Muscle layer of duodenum (tissue), 2 donors: ENCODE measurements at regions not wholly inside any gene's neighbourhood (a gene's known extent, or its start where the extent isn't known, plus 50 kb on each side); places are given as distances from the start of the nearest gene placed in this dataset.

Experiments
- H3K27ac ChIP-seq: one replicate; pipeline ENCODE4 v1.7.0; 2013; ENCODE audit warnings: mild to moderate bottlenecking, low read length
- H3K27me3 ChIP-seq: one replicate; pipeline ENCODE4 v1.7.0; 2013; ENCODE audit warnings: low read depth, mild to moderate bottlenecking, control low read depth, low read length
- H3K36me3 ChIP-seq, 2 donors: one replicate each; pipeline ENCODE4 v1.7.0; 2013; ENCODE audit warnings: low read length in 2 of 2, control low read depth in 1 of 2, mild to moderate bottlenecking in 1 of 2; ENCODE audit not compliant: insufficient read depth in 2 of 2, control insufficient read depth in 1 of 2
- H3K4me1 ChIP-seq, 2 donors: one replicate each; pipeline ENCODE4 v1.7.0; 2013; ENCODE audit warnings: low read length in 2 of 2, mild to moderate bottlenecking in 2 of 2, control low read depth in 1 of 2, moderate library complexity in 1 of 2; ENCODE audit not compliant: insufficient read depth in 2 of 2, control insufficient read depth in 1 of 2
- H3K4me3 ChIP-seq, 2 donors: one replicate each; pipeline ENCODE4 v1.7.0; 2013; ENCODE audit warnings: low read length in 2 of 2, low read depth in 1 of 2, mild to moderate bottlenecking in 1 of 2
- H3K9me3 ChIP-seq, 2 donors: one replicate each; pipeline ENCODE4 v1.7.0; 2013; ENCODE audit warnings: low read length in 2 of 2, control low read depth in 1 of 2, mild to moderate bottlenecking in 1 of 2; ENCODE audit not compliant: control insufficient read depth in 1 of 2
- donor health status: healthy.

DNA sequence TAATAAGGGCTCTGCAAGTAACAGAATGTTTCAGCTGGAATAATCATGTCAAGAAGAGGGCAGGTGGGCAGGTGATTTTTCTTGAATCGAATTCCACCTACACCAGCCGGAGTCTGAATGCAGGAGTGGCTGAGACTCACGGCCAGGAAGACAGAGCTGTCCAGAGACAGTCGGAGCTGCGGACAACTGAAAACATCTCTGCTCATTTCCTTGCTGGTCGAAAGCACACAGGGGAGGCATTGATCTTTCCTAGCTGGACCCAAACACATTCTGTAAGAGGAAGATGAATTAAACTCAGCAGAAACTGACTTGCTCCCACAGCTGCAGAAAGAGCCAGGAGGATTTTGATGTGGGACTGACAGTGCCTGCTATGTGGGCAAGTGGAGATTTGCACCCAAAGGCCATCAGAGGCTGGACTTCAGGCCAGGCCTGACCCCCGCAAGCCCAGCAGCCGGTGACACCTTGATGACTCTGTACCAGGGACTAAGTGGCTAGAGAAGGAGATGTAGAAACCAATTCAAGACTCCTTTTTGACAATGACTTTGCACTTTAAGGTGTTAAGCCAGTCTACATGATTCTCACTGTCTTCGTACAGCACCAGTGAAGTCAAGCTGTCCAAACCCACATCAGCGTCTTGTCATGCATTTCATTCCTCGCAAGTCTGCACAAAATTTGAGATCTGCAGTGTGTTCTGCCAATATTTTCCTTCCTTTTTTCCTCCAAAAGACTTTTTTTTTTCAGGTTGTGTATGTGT is 169.4 kb downstream of the TEX36 start:
- Histone ChIP-seq H3K27ac (no peak overlapping the region), H3K4me3 (no peak overlapping the region), H3K4me1 (no peaks in the 10 kb centered on the region), H3K9me3 (no peaks in the 10 kb centered on the region), H3K27me3 (no peaks in the 10 kb centered on the region), H3K36me3 (no peaks in the 10 kb centered on the region)

DNA sequence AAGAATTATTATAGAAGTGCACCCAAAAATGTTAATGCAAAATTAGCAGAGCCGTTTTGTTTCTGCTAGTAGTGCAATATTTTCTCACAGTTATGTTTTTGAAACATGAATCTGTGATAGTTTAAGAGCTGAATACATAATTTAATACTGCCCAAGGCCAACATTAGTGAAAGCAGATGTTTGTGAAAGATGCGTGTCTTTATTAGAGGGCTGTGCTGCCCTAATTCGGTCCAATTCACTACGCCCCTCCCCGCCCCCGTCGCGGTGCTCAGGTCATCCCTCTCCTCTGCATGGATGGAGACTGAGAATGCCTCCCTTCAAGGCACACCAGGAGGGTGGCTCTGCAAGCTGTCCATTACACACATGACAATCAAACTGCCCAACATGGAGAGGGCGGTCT is 172.0 kb downstream of the TEX36 start:
- no peaks in the 10 kb centered on the region for H3K4me1 ChIP-seq
- no peak overlapping the region for H3K4me3 ChIP-seq
- no peaks in the 10 kb centered on the region for H3K27me3 ChIP-seq
- no peaks in the 10 kb centered on the region for H3K36me3 ChIP-seq
- H3K27ac ChIP-seq: no peak overlapping the region
- H3K9me3 ChIP-seq: no peaks in the 10 kb centered on the region

DNA sequence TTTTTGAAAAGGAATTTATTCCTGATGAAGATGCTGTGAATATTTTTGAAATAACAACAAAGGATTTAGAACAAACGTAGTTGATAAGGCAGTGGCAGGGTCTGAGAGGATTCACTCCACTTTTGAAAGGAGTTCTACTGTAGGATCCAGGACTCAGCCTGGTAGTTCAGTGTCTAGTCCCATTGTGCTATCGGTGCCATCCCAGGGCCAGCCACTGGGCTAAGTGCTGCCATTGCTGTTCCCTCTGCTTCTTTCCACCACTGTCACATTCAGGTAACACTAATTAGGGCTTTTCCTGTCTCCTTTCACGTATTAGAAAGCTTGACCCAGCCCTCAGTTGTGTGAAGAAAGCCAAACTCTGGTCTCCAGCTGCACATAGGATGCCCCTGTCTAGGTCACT is 177.3 kb downstream of the TEX36 start:
- no peaks in the 10 kb centered on the region for H3K27me3 ChIP-seq
- no peak overlapping the region for H3K4me3 ChIP-seq
- no peak overlapping the region for H3K27ac ChIP-seq
- H3K36me3 ChIP-seq: no peaks in the 10 kb centered on the region
- H3K4me1 ChIP-seq: no peaks in the 10 kb centered on the region
- H3K9me3 ChIP-seq: no peaks in the 10 kb centered on the region

DNA sequence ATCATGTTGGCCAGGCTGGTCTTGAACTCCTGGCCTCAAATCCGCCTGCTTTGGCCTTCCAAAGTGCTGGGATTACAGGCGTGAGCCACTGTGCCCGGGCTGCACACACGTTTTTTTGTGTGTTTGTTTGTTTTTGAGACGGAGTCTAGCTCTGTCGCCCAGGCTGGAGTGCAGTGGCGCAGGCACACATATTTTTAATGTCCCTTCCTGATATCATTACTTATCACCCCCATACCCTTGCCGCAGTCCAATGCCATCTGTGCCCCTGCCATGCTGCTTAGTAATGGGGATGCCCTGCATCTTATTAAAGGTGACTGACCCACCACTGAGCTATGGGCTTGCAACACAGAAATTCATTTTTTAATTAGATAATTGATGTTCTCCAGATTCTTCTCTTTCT is 180.7 kb downstream of the TEX36 start:
- H3K4me3 ChIP-seq: no peak overlapping the region
- no peaks in the 10 kb centered on the region for H3K9me3 ChIP-seq
- no peak overlapping the region for H3K27ac ChIP-seq
- H3K27me3 ChIP-seq: no peaks in the 10 kb centered on the region
- H3K4me1 ChIP-seq: no peaks in the 10 kb centered on the region
- H3K36me3 ChIP-seq: no peaks in the 10 kb centered on the region

DNA sequence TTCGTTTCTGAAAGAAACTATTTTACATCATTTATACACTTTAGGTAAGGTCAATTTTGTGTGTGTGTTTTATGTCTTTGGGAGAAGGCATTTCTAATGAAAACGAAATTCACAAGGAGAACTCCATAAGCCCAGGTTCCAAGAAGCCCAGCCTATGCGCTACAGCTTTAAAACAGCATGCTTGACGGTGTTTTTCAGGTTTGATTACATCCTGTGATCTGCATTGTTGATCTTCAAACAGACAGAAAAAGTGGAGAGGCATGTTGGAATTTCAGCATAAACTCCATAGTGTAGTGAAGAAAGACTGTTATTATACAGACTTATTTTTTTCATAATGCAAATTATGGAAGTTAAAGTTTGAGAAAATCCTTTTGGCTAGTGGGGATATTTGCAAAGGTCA is 187.6 kb downstream of the TEX36 start:
- Histone ChIP-seq H3K27me3 (no peaks in the 10 kb centered on the region), H3K9me3 (no peaks in the 10 kb centered on the region), H3K4me1 (no peaks in the 10 kb centered on the region), H3K27ac (no peak overlapping the region), H3K4me3 (no peak overlapping the region), H3K36me3 (no peaks in the 10 kb centered on the region)

DNA sequence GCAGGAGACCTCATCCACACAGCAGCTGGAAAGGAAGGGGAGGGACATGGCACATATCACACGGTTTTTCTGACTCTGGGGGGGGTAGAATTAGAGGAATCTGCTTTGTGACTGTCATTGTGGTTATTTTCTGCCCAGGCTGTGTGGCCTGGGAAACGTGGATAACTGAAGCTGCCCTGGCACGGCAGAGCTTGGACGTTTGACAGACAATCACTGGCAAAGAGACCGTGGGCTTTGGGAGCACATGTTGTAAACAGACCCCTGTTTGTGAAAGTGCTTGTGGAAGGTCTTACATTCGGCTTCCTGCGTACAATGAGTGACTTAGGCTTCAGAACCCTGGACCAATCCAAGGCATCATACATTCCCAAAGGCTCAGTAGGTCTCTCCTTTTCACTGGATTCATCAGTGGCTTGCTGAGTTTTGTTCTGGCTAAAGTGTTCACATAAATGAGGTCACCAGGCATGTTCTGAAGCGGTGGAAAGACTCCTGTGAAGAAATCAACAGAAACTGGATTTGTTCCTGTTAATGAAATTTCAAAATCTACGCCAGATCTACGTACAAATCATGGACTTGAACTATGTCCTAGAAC is 188.2 kb downstream of the TEX36 start:
- Histone ChIP-seq H3K9me3 (no peaks in the 10 kb centered on the region), H3K27me3 (no peaks in the 10 kb centered on the region), H3K4me1 (no peaks in the 10 kb centered on the region), H3K4me3 (no peak overlapping the region), H3K36me3 (no peaks in the 10 kb centered on the region), H3K27ac (no peak overlapping the region)

DNA sequence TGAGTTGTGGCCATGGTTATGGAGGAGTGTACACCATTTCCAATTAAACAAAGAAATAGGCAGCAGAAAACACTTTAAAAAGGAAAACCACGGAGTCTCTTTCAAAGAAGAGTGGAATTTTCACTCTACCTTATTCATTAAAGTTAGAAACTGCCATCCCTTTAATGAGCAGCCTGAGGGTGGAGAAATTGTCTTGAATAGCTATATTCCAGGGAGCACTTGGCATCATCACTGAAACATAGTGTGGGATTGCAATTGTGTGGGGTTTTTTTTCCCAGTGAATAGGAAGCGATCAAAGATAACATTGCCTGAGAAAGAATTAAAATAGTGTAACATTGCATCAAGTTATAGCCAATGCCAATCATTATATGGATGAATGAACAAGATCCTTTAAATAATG is 191.6 kb downstream of the TEX36 start:
- Histone ChIP-seq H3K9me3 (no peaks in the 10 kb centered on the region), H3K27me3 (no peaks in the 10 kb centered on the region), H3K4me1 (no peaks in the 10 kb centered on the region), H3K27ac (no peak overlapping the region), H3K36me3 (no peaks in the 10 kb centered on the region), H3K4me3 (no peak overlapping the region)

DNA sequence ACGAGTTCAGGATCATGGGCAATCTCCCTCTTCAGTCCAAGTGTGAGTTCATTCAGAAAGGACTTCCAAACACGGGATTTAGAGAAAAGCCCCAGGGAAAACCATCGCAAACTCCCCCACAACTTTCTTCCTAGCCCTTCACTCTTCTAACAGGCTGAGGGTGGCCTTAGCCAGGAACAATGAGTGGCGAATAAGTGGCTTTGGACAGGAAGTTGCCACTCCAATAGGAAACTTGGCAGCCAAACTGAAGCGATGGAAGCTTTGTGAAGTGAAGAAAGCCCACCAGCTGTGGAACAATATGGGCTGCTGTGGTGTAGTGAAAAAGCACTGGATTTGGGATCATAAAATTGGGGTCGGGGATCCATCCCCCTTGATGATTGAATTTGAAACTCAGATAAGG is 193.2 kb downstream of the TEX36 start:
- Histone ChIP-seq H3K4me1 (no peaks in the 10 kb centered on the region), H3K27me3 (no peaks in the 10 kb centered on the region), H3K27ac (no peak overlapping the region), H3K36me3 (no peaks in the 10 kb centered on the region), H3K4me3 (no peak overlapping the region), H3K9me3 (no peaks in the 10 kb centered on the region)

DNA sequence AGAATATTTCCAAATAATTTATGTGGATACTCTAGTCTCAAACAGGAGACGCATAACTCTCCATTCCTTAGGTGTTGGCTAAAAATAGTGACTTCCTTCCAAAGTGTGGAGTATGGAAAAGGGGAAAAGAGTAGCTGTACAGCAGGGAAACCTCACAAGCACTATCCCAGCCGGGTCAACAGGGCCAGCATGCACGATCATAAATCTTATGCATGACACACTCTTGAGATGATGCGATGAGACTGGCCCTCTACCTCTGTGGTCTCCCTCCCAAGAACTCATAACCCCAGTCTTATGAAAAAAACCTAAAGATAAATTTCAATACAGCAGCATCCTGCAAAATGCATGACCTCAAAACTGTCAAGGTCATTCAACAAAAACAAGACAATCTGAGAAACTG is 197.3 kb downstream of the TEX36 start:
- Histone ChIP-seq H3K4me1 (no peaks in the 10 kb centered on the region), H3K36me3 (no peaks in the 10 kb centered on the region), H3K27me3 (no peaks in the 10 kb centered on the region)

DNA sequence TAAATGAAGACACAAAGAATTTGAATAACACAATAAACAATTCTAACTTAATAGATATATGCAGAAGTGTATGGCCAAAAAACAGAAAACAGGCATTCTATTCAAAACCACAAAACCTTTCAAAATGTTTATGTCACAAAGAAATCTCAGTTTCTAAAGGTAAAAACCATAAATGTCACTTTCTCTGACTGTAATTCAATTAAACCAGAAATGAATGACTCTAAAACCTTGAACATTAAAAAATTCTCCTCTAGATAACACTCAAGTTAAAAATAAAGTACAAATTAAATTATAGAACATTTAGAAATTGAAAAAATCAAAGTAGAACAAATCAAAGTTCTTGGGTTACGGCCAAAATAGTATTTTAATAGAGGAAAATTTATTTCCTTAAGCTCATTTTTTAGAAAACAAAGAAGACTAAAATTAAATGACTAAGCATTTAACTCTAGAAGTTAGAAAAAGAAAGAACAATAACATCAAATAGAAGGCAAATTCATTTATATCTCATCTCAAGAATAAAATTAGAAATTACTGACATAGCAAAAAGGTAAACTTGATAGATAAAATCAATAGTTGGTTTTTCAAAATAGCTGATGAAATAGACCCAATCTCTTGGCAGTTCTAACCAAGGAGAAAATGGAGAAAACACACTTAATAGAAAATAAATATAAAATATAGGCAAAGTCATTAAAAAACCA is 198.8 kb downstream of the TEX36 start:
- Histone ChIP-seq H3K27me3 (no peaks in the 10 kb centered on the region), H3K4me3 (no peak overlapping the region), H3K27ac (no peak overlapping the region), H3K9me3 (no peaks in the 10 kb centered on the region), H3K36me3 (no peaks in the 10 kb centered on the region), H3K4me1 (no peaks in the 10 kb centered on the region)

More for the DNA sequence above, 197.3 kb downstream of the TEX36 start:
- H3K4me3 ChIP-seq: no peak overlapping the region
- no peak overlapping the region for H3K27ac ChIP-seq
- no peaks in the 10 kb centered on the region for H3K9me3 ChIP-seq

DNA sequence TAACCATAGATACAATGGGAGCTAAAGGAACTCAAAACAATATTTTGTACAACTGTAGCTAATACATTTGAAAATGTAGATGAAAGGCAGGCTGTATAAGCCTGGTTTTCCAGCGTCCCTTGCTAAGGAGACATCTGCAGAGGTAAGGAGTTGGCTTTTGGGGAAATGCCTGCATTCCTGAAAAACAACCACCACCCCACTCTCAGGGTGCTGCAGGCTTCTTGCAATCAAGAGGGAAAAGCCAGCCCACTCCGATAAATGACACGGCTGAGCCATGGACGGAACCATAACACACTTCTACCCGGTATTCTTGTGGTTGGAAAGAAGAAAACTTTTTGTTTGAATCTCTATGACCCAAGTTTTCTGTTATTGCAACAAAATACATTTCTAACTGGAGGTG is 200.3 kb downstream of the TEX36 start:
- H3K27ac ChIP-seq: no peak overlapping the region
- H3K9me3 ChIP-seq: no peaks in the 10 kb centered on the region
- no peaks in the 10 kb centered on the region for H3K4me1 ChIP-seq
- no peaks in the 10 kb centered on the region for H3K27me3 ChIP-seq
- H3K36me3 ChIP-seq: no peaks in the 10 kb centered on the region
- no peak overlapping the region for H3K4me3 ChIP-seq
